OCI-LY7 (cell line): ENCODE measurements at regions not wholly inside any gene's neighbourhood (a gene's known extent, or its start where the extent isn't known, plus 50 kb on each side); places are given as distances from the start of the nearest gene placed in this dataset.

Experiments
- BruUV-seq: library from RNA; stranded (reverse); fragments of 400-500 nt; replicated peaks from 2 replicates; lab custom pipeline; 2021; lab: Mats Ljungman, UMichigan
- CTCF ChIA-PET: fragments of 300-600 bp; sonication (Branson Sonifier 250); formaldehyde crosslinking; loops from one replicate; lab custom pipeline; 2022; ENCODE audit warnings: antibody characterized with exemption; ENCODE audit not compliant: unreplicated experiment; lab: Charles Lee
- POLR2A ChIA-PET: fragments of 300-600 bp; sonication (Branson Sonifier 250); formaldehyde crosslinking; loops from one replicate; lab custom pipeline; 2022; ENCODE audit warnings: antibody characterized with exemption; lab: Charles Lee
- DNase-seq: peaks from one replicate; pipeline ENCODE4 v3.0.0-alpha.2; 2015; ENCODE audit warnings: low spot score
- H2AFZ ChIP-seq: fragments of 200-600 bp; sonication (generic), shearing (Covaris generic); 2 replicates; pipeline ENCODE4 v1.6.1; 2014; ENCODE audit warnings: mild to moderate bottlenecking, antibody characterized with exemption, low read length, moderate library complexity
- H3K27ac ChIP-seq: fragments of 200-600 bp; sonication (generic); 2 replicates; pipeline ENCODE4 v1.5.1; 2014; ENCODE audit warnings: mixed run types, low read depth, mild to moderate bottlenecking, moderate library complexity, low read length, inconsistent platforms; ENCODE audit not compliant: poor library complexity, severe bottlenecking
- H3K36me3 ChIP-seq: fragments of 200-600 bp; sonication (generic); 2 replicates; pipeline ENCODE4 v1.6.1; 2014; ENCODE audit warnings: mild to moderate bottlenecking, antibody characterized with exemption, low read length, moderate library complexity, mixed read lengths; ENCODE audit not compliant: insufficient read depth
- H3K4me1 ChIP-seq: fragments of 200-600 bp; sonication (generic); 2 replicates; pipeline ENCODE4 v1.5.1; 2014; ENCODE audit warnings: mild to moderate bottlenecking, low read length; ENCODE audit not compliant: insufficient read depth, poor library complexity, severe bottlenecking
- H3K4me2 ChIP-seq: fragments of 200-600 bp; sonication (generic); 2 replicates; pipeline ENCODE4 v1.6.1; 2014; ENCODE audit warnings: mild to moderate bottlenecking, low read length
- H3K4me3 ChIP-seq: fragments of 200-600 bp; sonication (generic); 2 replicates; pipeline ENCODE4 v1.5.1; 2014; ENCODE audit warnings: mild to moderate bottlenecking, low read depth, low read length; ENCODE audit not compliant: poor library complexity, severe bottlenecking
- H3K79me2 ChIP-seq: fragments of 200-600 bp; sonication (generic); 2 replicates; pipeline ENCODE4 v1.6.1; 2016; ENCODE audit warnings: low read depth, mild to moderate bottlenecking, low read length, moderate library complexity, mixed read lengths; ENCODE audit not compliant: insufficient read depth
- H3K9me2 ChIP-seq: fragments of 200-600 bp; sonication (generic); 2 replicates; pipeline ENCODE4 v1.6.1; 2016; ENCODE audit warnings: mild to moderate bottlenecking, low read length, mixed read lengths; ENCODE audit not compliant: insufficient read depth
- H3K9me3 ChIP-seq: fragments of 200-600 bp; sonication (generic); 2 replicates; pipeline ENCODE4 v1.6.1; 2014; ENCODE audit warnings: mild to moderate bottlenecking, mixed run types, low read length, mixed read lengths
- H4K20me1 ChIP-seq: fragments of 200-600 bp; sonication (generic); 2 replicates; pipeline ENCODE4 v1.6.1; 2014; ENCODE audit warnings: mild to moderate bottlenecking, antibody characterized with exemption, low read length, moderate library complexity, mixed read lengths; ENCODE audit not compliant: insufficient read depth
- EZH2phosphoT487 ChIP-seq: fragments of 200-600 bp; sonication (generic); IDR thresholded peaks from 2 replicates; pipeline ENCODE4 v1.6.1; 2018; ENCODE audit warnings: low read depth, borderline replicate concordance, mild to moderate bottlenecking, mixed run types, antibody characterized with exemption, low read length, moderate library complexity, mixed read lengths
- intact Hi-C: fragments of 100-400 bp; cut with micrococcal nuclease; formaldehyde crosslinking; loops from one replicate; pipeline ENCODE4 v1.10.0; 2022; ENCODE audit not compliant: unreplicated experiment
- TF ChIP-seq, protein P1 (sequence below): fragments of 200-600 bp; sonication (generic); conservative IDR thresholded peaks from 2 replicates; pipeline ENCODE4 v1.5.1; 2014; ENCODE audit warnings: mild to moderate bottlenecking, antibody characterized with exemption, low read length, moderate library complexity, mixed read lengths

DNA sequence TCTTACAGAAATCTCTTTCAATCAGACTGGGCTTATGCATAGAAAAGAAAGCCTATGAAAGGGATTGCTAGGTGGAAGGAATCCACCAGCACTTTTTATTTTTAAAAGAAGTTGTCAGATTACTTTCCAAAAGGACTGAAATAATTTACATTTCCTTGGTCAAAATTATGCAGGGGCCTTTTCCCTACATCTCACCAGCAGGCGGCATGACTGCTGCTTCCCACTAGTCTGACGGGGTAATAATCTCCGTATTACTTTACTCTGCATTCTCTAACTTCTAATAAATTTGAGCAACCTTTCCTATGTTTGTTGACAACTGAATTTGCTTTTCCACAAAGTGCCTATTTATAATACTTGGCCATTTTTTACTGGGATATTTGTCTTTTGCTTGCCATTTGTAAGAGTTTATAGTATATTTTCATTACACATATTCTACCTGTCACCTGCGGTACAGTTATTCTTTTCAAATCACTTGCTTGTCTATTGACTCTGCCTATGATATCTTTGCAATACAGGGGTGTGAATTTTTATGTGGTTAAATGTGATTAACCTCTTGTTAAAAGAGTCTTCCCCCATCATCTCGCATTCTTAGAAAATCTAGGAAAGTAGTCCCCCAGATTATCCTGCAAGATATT, 51.9 kb upstream of the USP47 start:
- intact Hi-C loops, result loop anchor here (5.0 kb wide), 1 partner anchor 998 kb away; no protein-coding TSS in a partner anchor
- peak; percentile 8 for DNase-seq
- ChIA-PET POLR2A (no interaction called here), CTCF (no interaction called here)
- Histone ChIP-seq H3K9me2 (no peaks in the 10 kb centered on the region), H3K4me2 (no peak overlapping the region), H3K79me2 (no peaks in the 10 kb centered on the region), H2AFZ (no peak overlapping the region), H3K4me3 (no peak overlapping the region), H3K4me1 (no peaks in the 10 kb centered on the region), H3K9me3 (no peaks in the 10 kb centered on the region), H4K20me1 (no peaks in the 10 kb centered on the region), H3K36me3 (no peaks in the 10 kb centered on the region), H3K27ac (no peak overlapping the region)
- BruUV-seq, result no TSS peak
- TF ChIP-seq EZH2phosphoT487, result no peak
- TF ChIP-seq, protein P1, sequence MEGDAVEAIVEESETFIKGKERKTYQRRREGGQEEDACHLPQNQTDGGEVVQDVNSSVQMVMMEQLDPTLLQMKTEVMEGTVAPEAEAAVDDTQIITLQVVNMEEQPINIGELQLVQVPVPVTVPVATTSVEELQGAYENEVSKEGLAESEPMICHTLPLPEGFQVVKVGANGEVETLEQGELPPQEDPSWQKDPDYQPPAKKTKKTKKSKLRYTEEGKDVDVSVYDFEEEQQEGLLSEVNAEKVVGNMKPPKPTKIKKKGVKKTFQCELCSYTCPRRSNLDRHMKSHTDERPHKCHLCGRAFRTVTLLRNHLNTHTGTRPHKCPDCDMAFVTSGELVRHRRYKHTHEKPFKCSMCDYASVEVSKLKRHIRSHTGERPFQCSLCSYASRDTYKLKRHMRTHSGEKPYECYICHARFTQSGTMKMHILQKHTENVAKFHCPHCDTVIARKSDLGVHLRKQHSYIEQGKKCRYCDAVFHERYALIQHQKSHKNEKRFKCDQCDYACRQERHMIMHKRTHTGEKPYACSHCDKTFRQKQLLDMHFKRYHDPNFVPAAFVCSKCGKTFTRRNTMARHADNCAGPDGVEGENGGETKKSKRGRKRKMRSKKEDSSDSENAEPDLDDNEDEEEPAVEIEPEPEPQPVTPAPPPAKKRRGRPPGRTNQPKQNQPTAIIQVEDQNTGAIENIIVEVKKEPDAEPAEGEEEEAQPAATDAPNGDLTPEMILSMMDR, result peak; percentile 68

DNA sequence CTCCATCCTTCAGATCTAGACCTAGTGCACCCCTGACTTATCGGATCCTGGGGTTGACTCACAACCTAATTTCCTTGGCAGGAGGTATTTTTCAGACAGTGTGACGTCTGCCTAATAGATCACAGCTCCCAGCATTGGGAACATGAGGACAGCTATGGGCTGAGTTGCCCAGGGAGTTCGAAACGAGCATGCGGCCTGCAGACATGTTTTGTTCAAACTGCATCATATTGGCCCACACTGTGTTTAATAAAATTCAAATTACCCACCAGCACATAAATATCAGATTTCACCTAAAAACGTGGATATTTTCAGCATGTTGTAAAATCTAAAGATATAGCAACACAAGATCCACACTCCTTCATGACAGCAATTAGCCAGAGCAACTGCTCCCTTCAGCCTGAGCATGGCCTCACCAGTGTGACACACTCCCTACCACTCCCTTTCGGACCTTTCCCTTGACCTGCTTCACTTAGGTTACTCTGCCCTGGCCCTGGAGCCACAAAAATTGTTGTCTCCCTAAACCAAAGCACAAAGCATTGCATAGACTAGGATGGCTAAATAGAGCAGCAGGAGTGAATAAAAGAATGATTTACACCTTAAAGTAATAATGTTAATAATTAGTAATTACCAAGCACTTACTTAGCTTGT, 53.6 kb upstream of the USP47 start:
- Histone ChIP-seq H3K4me2 (no peak overlapping the region), H3K79me2 (no peaks in the 10 kb centered on the region), H2AFZ (no peak overlapping the region), H3K9me3 (no peaks in the 10 kb centered on the region), H3K9me2 (no peaks in the 10 kb centered on the region), H3K4me1 (no peaks in the 10 kb centered on the region), H3K36me3 (no peaks in the 10 kb centered on the region), H3K4me3 (no peak overlapping the region), H4K20me1 (no peaks in the 10 kb centered on the region), H3K27ac (no peak overlapping the region)
- no peak for DNase-seq
- intact Hi-C loops, result loop anchor here (5.0 kb wide), 1 partner anchor 996 kb away; no protein-coding TSS in a partner anchor
- CTCF ChIA-PET, result no interaction called here
- POLR2A ChIA-PET, result interaction anchor here (0.9 kb wide), 1 partner anchor 854 kb away, joined by 7 read pairs; no protein-coding TSS in a partner anchor
- no TSS peak for BruUV-seq
- TF ChIP-seq, protein P1, result peak; percentile 59; the same call in 1 of the 2 replicates
- TF ChIP-seq EZH2phosphoT487, result no peak
